ENCODE measurements at regions not wholly inside any gene's neighbourhood (a gene's known extent, or its start where the extent isn't known, plus 50 kb on each side); places are given as distances from the start of the nearest gene placed in this dataset.

DNA sequence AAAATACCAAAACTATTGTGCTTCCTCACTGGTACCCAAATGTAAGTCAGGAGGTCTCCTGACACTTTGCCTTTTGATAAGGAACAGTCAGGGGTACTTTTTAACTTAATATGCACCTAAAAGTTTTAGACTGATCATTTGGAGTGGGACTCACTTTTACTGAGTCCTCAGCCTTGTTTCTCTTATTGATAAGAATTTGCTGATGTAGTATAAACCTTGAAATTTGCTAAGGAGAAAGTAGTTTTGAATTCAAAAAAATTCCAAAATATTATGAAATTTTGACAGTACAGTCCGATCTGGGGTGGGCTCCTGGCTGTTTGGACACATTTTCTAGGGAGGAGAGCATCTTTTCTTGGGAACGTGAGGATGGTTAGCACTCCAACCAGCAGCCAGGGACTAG lies 91.4 kb upstream of the GATB start:
- TF ChIP-seq, protein P1, sequence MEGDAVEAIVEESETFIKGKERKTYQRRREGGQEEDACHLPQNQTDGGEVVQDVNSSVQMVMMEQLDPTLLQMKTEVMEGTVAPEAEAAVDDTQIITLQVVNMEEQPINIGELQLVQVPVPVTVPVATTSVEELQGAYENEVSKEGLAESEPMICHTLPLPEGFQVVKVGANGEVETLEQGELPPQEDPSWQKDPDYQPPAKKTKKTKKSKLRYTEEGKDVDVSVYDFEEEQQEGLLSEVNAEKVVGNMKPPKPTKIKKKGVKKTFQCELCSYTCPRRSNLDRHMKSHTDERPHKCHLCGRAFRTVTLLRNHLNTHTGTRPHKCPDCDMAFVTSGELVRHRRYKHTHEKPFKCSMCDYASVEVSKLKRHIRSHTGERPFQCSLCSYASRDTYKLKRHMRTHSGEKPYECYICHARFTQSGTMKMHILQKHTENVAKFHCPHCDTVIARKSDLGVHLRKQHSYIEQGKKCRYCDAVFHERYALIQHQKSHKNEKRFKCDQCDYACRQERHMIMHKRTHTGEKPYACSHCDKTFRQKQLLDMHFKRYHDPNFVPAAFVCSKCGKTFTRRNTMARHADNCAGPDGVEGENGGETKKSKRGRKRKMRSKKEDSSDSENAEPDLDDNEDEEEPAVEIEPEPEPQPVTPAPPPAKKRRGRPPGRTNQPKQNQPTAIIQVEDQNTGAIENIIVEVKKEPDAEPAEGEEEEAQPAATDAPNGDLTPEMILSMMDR (conservative IDR thresholded peaks at IDR 0.05; ENCODE audit: low read length) = no peak
- TF ChIP-seq EZH2phosphoT487 (IDR thresholded peaks at IDR 0.05; ENCODE audit: borderline replicate concordance, low read depth, low read length) = no peak

Data from OCI-LY7 (cell line).